ENCODE measurements at regions not wholly inside any gene's neighbourhood (a gene's known extent, or its start where the extent isn't known, plus 50 kb on each side); places are given as distances from the start of the nearest gene placed in this dataset.

DNA sequence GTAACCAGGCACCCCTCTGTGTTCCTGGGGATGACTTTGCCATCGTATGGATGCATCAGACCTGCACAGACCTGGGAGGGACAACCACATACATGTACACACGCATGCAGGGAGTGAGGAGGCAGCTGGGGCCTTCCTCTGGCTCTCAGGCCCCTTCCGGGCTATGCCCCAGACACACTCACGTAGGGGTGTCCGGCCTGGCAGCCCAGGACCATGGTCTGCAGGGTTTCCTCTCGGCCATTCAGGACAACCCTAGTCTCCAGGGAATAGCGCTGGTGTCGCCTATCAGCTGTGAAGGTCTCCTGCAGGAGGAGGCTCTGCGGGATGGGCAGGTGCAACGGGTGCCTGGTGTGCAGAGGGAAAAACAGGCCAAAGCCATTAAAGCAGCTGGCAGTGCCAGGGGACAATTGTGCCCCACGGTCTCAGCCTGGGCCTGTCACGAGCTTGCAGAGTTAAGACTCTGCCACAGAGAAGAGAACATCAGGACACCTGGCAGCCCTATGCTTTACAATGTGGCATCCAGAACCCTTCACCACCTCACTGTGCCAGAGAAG lies 101.4 kb downstream of the RMI2 start:
- no peak for DNase-seq (ENCODE audit: low read depth)

DNA sequence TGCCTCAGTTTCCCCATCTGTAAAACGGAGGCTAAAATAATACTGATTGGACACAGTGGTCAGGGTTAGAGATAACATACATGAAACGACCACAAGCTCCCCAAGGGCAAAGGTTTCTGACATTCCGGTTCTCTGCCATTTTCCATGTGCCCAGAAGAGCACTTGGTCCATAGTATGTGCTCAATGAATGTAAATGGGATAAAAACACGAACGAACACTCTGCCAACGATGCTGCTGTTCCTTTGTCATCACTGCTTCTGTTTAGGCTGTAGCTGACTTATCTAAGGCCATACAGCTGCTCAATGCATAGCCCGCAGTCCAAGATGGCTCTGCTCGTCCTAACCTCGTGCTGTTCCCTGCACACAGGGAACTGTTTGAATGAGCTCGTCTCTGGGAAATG lies 102.0 kb downstream of the RMI2 start:
- no peak for DNase-seq (ENCODE audit: low read depth)

DNA sequence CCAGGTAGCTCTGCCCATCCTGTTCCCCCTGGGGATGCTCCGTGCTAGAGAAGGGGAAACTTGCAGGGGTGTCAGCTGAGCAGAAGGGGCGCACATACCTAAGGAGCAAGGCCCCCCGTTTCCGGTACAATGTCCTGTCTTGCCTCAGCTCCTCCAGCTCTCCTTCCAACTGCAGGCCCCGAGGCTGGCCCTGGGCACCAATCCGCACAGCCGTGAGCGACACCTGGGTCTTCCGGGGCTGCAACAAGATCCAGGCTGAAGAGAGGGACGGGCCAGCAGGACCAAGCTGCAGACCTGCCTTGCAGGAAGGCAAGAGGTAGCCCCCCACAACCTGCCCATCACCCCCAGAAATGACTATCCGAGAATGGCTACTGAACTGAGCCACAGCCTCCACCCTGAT lies 102.6 kb downstream of the RMI2 start:
- DNase-seq (ENCODE audit: low read depth): no peak

DNA sequence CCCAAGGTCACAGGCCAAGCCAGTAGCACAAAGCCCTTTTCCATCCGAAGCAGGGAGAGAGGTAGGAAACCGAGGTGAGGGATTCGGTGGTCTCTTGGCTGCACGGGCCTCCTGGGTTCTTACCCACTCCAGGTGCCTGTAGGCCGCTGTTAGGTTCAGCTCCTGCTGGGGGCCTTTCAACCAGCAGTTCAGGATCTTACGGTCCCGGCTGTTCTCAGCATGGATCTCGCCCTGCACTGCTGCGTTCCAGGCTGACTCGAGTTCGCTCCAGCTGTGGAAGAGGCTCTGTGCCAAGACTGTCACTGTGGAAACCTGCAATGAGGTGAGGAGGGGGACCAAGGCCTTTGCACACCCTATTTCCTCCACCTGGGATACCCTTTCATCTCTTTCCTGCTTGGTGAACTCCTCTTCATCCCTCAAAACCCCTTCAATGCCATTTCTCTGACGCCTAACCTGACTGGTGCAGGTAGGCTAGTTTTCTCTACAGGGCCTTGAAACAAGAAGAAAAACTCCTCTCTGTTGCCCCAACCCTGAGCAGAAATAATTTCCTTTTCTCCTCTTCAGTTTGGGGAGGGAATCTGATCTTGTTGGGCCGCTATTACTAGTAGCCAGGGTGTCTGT lies 103.6 kb downstream of the RMI2 start:
- no peak for DNase-seq (ENCODE audit: low read depth)

DNA sequence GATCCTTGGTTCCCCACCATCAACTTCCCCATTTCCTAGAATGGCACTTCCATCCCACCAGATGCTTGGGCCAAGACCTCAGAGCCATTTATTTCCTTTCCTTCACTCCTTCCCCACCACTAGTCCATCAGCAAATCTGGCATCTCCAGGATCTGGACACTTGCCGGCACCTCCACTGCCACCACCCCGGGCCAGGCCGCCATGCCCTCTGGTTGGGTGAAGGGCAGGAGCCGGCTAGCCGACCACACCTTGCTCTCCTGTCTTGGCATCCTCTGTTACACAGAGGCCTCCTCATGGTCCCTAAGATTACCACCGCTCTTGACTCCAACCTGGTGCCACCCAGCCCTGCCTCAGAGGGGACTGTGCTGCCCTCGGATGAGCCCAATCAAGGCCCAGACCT lies 104.5 kb downstream of the RMI2 start:
- no peak for DNase-seq (ENCODE audit: low read depth)

DNA sequence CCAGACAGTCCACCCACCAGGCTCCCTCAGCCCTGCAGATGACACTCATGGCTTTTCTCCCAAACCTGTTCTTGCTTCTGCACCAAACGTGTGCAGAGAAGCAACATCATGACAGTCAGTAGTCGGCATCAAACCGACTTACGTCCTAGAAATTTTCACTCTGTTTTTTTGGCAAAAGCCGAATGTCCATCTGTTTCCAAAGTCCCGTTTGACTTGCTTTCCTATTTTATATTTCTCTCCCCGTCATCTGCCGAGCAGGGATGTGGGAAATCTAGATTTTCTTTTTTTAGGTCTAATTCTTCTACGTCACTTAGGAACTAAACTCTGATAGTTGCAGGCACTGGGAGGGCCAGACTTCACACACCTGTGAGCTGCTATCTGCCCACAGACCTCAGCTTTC lies 104.9 kb downstream of the RMI2 start:
- no peak for DNase-seq (ENCODE audit: low read depth)

DNA sequence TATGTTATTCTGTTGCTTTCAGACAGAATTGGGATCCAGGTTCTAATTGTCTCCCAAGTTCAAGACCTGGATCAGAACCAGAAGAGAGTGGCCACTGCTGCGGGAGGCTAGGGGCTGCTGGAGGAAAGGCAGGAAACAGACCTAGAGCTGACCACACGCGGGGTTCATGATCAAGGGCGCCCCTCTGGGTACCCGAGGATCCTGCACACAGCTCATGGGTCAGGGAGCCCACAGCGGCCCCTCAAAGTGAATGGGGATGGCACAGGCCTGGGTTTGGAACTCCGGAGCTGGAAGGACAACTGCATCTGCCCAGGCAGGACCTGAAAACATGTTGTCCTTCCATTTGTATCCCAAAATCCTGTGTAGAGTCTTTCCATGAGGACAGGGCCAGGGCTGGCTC lies 107.0 kb downstream of the RMI2 start:
- DNase-seq (ENCODE audit: low read depth): no peak

DNA sequence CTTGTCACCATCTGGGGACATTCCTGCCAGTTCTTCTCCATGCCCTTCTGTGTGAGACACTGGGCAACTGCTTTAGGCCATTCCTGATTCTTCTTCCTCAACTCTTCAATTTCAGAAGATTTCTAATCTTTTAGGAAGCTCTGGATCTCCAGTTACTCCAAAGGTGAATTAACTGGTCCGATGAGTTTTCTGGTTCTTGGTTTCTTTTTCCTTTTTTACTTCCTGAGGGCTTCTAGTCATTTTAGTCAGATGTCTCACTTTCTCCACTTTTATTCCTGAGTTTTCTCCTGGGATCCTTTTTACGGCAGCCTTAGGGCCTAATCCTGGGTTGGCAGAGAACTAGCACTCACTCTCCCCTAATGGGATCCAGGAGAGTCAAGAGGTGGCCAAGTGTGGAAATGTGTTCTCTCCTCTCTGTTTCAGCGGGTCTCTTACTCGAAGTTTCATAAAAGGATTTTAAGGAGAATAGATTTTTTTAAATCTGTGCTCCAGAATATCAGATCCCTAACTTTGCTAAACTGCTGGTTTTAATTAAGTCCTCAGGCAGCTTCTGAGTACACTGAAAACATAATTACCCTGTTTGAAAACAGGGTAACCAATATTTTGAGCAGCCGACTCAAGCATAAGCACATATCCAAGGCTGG lies 107.6 kb downstream of the RMI2 start:
- DNase-seq (ENCODE audit: low read depth): no peak

DNA sequence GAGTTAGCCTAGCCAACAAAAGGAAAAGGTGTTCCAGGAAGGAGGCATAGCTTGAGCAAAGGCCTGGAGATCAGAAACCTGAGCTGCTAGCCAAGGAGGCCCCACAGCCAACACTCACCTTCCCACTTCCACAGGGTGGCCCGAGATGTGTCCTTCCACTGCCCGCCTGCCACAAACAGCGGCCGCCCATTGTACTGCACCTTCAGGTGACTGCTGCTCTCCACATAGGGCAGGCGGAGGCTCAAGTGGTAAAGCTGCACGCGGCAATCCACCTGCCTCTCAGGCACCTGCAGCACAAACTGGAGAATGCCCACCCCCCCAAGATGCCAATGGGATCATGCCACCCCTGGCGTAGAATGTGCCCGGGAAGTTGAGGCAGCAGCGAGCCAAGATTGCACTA lies 111.5 kb downstream of the RMI2 start:
- no peak for DNase-seq (ENCODE audit: low read depth)

DNA sequence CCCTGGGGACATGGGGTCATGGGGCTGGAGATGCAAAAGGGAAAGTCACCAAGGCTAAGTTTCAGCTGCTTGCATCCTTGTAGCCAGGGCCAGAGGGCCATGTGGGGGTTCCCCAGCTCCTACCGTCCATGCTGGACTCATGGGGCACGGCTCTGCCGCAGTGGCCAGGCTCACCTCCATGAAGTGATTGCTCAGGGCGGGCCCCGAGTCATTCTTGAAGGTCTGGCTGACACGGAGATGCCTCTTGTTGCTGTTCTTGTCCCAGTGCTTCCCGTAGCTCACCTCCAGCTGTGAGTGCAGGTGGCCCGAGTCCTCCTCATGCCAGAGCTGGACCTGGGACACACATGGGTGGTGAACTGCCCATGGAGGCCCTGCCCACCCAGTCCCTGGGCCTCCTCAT lies 114.5 kb downstream of the RMI2 start:
- DNase-seq (ENCODE audit: low read depth): no peak

DNA sequence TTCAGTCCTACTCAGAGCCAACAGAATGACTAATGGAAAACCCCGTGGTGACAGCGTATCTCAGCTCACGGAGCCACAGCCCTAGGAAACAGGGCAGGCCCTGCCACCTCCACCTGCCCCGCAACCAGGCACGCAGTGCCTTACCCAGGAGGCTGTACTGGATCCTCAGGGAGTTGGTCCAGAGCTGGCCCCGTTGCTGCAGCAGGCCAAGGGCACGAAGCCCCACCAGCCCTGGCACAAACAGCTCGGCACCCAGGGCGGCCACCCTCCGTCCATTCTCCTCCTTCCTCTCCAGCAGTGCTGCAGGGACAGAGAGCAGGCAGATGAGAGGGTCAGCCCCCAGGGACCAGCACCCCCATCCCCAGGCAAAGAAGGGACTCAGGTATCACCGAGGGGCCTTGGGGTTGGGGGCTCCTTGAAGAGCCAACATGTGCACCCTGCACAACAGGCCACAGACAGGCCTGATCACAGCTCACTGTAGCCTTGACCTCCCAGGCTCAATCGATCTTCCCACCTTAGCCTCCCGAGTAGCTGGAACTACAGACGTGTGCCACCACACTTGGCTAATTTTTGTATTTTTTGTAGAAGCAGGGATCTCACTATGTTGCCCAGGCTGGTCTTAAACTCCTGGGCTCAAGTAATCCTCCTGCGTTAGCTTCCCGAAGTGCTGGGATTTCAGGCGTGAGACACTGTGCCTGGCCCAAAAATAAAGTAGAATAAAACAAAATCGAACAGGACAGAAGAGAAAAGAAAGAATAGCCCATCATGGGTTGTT lies 115.7 kb downstream of the RMI2 start:
- no peak for DNase-seq (ENCODE audit: low read depth)

DNA sequence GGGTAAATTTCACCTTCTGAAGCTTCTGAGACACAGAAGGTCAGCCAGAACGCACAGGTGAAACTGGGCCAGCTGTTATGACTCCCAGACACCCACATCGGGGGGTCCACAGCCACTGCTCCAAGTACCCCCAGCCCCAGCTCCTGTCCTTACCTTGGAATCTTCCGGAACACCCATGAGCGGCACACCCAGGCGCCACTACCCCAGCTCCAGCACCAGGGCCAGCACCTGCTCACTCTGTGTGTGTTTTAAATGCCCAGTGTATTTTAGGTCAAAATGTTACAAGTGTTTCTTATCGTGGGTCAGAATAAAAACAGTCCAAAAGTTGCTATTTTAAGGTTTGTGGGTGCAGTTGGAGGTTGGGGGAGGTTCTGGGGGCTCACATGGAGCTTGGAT lies 116.3 kb downstream of the RMI2 start:
- no peak for DNase-seq (ENCODE audit: low read depth)

DNA sequence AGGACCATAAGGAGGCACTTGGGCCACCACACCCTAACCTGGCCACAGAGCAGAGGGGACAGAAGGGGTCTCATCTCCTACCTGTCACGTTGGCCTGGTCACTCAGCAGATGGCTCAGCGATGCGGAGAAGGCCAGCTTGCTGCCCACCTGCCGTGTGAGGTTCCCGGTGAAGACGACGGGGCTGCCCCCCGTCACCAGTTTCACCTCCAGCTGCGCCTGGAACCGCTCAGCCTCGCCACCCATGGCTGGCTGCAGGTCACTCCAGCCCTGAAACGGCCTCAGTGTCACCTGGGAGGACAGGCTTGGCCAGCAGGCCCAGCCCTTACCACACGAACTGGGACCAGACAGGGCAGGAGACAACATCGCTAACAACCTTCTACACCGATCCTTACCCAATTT lies 116.8 kb downstream of the RMI2 start:
- no peak for DNase-seq (ENCODE audit: low read depth)

DNA sequence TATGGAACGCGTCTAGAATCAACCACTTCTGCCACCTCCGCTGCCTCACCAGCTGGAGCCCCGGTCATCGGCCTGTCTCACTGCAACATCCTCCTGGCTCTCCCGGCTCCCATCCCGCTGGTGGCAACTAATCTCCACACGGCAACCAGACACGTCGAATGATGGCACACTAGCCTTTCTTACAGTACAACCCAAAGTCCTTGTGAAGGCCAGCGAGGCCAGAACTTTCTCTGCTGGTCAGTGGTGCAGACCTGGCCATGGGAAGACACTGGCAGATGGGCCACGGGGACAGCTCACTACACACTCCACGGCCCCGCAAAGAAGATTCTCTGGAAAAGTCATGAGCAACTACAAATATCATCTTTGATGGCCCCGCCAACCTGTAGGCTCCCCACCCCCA lies 117.6 kb downstream of the RMI2 start:
- DNase-seq (ENCODE audit: low read depth): no peak

DNA sequence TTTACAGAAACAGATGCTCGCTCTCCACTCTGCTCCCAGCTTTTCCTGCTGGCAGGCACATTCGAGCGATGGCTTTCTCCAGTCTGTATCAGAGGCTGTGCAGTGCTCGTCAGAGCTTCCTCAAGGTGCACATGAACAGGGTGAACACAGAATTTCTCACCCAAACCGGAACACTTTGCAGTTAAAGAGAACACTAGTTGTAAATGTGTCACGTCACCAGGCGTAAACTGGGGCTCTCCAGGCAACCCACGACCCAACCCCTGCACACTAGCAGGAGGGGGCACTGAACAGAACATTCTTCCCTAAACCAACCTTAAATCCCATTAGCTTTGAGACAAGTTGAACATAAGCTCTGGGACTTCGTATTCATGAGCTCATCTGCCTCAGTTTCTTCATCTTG lies 119.0 kb downstream of the RMI2 start:
- no peak for DNase-seq (ENCODE audit: low read depth)

DNA sequence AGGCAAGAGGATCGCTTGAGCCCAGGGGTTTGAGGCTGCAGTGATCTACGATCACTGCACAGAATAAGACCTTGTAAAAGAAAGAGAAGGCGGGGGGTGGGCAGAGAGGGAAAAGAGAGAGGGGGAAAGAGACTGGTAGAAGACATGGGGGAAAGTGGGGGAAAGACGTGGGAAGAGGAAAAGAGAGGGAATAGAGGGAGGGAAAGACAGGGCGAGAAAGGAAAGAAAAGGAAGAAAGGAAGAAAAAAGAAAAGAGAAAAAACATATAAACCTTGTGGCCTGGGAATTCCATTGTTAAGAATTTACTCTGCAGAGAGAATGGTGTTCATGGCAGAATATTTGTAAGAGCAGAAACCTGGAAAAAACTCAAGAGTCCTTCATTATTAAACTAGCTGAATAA lies 120.4 kb downstream of the RMI2 start:
- no peak for DNase-seq (ENCODE audit: low read depth)

DNA sequence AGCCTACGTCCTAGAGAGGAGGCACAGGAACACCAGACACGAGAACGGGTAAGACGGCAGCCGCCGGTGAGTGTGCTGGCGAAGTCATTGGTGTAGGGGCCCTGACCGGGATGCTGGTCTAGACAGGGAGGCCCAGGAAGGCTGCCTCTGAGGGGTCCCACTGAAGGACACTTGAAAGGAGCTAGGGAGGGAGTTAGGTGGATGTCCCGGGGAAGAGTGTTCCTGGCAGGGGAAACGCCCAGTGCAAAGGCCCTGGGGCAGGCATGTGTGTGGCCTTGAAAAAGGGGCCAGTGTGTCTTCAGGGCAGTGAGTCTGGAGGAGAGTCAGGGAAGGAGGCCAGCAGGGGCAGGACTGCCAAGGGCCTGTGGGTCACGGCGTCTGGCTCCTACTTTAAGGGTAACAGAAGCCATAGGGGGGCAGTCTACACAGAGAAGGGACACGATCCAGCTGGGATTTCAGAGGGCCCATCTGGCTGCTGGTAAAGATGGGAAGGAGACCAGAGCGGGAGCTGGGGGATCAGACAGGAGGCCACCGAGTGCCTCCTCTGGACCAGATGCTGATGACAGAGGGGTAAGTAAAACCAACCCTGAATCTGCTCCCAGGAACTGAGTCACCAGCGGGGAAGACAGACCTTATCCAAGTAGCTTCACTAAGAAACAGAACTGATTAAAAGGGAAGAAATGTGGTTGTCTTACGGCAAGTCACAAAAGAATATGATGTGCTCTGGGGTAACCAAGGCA lies 115.9 kb downstream of the LITAF start:
- no peak for DNase-seq (ENCODE audit: low read depth)

DNA sequence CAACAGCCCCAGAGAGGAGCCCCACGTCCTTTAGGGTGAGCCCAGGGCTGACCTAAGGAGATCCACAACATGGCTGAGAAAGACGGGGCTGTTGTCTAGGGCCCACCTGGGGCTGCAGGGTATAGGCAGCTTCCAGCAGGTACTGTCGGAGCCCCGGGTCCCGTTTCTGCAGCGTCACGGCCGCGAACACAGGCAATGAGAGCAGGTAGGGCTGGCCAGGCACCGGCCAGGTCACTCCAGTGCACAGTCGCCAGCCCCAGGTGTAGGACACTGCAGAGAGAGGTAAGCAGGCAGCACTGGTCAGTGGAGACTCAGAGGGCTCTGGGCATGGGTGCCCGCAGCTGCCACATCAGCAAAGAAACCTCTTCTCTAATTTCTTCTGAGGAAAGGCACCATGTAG lies 115.2 kb downstream of the LITAF start:
- no peak for DNase-seq (ENCODE audit: low read depth)

DNA sequence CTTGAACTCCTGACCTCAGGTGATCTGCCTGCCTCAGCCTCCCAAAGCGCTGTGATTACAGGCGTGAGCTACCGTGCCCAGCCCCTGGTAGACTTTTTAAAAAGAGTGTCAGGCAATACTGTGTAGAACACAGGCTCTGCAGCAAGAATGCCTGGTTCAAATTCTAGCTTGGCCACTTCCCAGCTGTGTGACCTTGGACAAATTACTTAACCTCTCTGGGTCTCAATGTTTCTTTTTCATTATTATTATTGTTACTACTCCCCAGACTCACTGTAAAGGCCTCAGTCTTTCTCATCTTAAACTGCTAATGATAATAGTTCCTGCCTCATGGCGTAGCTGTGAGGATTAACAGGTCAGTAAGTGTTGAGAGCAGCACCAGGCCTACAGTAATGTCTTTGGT lies 114.3 kb downstream of the LITAF start:
- DNase-seq (ENCODE audit: low read depth): no peak

DNA sequence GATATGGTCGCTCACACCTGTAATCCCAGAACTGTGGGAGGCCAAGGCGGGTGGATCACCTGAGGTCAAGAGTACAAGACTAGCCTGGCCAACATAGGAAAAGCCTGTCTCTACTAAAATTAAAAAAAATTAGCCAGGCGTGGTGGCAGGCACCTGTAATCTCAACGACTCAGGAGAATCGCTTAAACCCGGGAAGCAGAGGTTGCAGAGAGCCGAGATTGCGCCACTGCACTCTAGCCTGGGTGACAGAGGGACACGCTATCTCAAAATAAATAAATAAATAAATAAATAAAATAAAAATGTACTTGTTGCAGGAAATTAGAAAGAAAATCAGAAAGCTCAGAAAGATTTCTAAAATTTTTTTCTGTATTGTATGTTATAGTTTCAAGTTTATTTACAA lies 113.9 kb downstream of the LITAF start:
- no peak for DNase-seq (ENCODE audit: low read depth)

DNA sequence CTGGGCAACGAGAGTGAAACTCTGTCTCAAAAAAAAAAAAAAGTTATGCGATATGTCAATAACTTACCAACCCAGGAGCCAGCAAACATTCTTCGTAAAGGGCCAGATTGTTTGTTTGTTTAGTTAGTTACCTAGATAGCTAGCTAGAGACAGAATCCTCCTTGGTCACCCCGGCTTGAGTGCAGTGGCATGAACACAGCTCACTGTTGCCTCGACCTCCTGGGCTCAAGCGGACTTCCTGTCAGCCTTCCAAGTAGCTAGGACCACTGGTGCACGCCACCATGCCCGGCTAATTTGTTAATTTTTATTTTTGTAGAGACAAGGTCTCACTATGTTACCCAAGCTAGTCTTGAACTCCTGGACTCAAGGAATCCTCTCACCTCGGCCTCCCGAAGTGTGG lies 113.0 kb downstream of the LITAF start:
- DNase-seq (ENCODE audit: low read depth): no peak

DNA sequence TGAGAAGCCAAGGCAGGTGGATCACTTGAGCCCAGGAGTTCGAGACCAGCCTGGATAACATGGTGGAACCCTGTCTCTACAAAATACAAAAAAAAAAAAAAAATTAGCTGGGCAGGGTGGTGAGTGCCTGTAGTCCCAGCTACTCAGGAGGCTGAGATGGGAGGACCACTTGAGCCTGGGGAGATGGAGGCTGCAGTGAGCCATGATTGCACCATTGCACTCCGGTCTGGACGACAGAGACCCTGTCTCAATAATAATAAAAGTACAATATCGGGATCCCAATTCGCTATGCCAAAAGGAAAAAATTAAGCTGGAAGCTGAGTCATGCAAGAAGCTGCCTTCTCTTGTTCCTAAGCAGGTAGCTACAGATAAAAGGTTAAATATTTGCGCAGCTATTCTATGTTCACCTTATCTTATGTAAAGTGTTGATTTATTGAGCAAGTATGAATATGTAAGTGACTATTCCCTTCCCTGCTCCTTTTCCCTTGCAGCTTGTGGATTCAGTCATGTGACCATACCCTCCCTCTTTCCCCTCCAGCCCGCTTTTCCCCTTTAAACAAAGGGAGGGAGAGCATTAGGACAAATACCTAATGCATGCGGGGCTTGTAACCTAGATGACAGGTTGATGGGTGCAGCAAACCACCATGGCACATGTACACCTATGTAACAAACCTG lies 112.0 kb downstream of the LITAF start:
- no peak for DNase-seq (ENCODE audit: low read depth)

Measured in activated gamma-delta T cell treated with anti-CD3 and anti-CD28 coated beads, Interleukin-2, amount 50 U/mL, for 16 hours (primary cell).